ENCODE measurements at regions not wholly inside any gene's neighbourhood (a gene's known extent, or its start where the extent isn't known, plus 50 kb on each side); places are given as distances from the start of the nearest gene placed in this dataset.

DNA sequence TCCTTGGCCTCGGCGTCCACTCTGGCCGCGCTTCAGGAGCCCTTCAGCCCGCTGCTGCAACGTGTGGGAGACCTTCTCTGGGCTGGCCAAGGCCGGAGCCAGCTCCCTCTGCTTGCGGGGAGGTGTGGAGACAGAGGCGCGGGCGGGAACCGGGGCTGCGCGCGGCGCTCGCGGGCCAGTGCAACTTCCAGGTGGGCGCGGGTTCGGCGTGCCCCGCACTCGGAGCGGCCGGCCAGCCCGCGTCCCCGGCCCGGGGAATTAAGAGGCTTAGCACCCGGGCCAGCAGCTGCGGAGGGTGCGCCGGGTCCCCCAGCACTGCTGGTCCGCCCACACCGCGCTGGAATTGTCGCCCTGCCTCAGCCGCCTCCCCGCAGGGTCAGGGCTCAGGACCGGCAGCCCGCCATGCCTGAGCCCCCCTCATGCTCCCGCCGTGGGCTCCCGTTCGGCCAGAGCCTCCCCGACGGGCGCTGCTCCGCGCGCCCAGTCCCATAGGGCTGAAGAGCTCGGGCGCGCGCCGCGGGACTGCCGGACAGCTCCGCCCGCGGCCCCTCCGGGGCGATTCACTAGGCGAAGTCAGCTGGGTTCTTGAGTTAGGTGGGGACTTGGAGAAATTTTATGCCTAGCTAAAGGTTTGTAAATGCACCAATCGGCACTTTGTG is 673.9 kb downstream of the SLC16A7 start:
- TF ChIP-seq, protein P1, sequence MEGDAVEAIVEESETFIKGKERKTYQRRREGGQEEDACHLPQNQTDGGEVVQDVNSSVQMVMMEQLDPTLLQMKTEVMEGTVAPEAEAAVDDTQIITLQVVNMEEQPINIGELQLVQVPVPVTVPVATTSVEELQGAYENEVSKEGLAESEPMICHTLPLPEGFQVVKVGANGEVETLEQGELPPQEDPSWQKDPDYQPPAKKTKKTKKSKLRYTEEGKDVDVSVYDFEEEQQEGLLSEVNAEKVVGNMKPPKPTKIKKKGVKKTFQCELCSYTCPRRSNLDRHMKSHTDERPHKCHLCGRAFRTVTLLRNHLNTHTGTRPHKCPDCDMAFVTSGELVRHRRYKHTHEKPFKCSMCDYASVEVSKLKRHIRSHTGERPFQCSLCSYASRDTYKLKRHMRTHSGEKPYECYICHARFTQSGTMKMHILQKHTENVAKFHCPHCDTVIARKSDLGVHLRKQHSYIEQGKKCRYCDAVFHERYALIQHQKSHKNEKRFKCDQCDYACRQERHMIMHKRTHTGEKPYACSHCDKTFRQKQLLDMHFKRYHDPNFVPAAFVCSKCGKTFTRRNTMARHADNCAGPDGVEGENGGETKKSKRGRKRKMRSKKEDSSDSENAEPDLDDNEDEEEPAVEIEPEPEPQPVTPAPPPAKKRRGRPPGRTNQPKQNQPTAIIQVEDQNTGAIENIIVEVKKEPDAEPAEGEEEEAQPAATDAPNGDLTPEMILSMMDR (conservative IDR thresholded peaks at IDR 0.05; ENCODE audit: low read length): no peak
- TF ChIP-seq EZH2phosphoT487 (IDR thresholded peaks at IDR 0.05; ENCODE audit: borderline replicate concordance, low read depth, low read length): no peak

Data from OCI-LY7 (cell line).